Stimulated activated CD4-positive, alpha-beta T cell treated with anti-CD3 and anti-CD28 coated beads, Interleukin-4, amount 100 ng/mL, for 24 hours (primary cell): ENCODE measurements at regions not wholly inside any gene's neighbourhood (a gene's known extent, or its start where the extent isn't known, plus 50 kb on each side); places are given as distances from the start of the nearest gene placed in this dataset.
A peak's percentile ranks its signal among the peaks of the same experiment; 100 is the strongest.
"Not testable (repeated sequence)": the region's sequence is repeated elsewhere in the genome, so short reads cannot be mapped to it uniquely, and the experiment has no call there.

Experiments used
- DNase-seq: peaks from one replicate; pipeline ENCODE4 v3.0.0-alpha.2; 2020

DNA sequence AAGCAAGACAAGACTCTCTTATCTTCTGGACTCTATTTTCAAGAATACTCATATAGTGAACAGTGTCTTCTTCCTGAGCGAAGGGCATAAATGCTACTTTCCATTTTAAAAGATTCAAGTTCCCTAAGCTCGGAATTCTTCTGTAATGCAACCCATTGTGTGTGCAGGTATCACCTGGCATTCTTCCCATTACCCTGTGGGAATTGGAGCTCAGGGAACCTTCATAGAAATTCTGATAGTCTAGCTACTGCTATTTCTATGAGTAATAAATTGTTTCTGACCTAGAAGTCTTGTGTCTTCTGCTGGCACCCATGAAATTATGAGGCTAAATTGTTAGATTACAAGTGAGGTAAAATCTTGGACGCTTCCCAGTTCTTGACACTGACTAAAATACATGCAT, 324.1 kb upstream of the DIPK2B start:
- DNase-seq = no peak

GRCh38 chrX:45524296-45524695, 323.6 kb upstream of the DIPK2B start:
- no peak for DNase-seq

- no peak for DNase-seq
Measured at GRCh38 chrX:45518552-45518951, 317.9 kb upstream of the DIPK2B start.

- no peak for DNase-seq
Measured at GRCh38 chrX:45517090-45517973, 316.7 kb upstream of the DIPK2B start.

- DNase-seq = peak; percentile 48
Measured at GRCh38 chrX:45515262-45516215, 314.9 kb upstream of the DIPK2B start.

GRCh38 chrX:45513042-45513441, 312.4 kb upstream of the DIPK2B start:
- DNase-seq = no peak

GRCh38 chrX:45508454-45508853, 307.8 kb upstream of the DIPK2B start:
- DNase-seq = no peak

- no peak for DNase-seq
Measured at GRCh38 chrX:45506149-45506730, 305.6 kb upstream of the DIPK2B start.

DNA sequence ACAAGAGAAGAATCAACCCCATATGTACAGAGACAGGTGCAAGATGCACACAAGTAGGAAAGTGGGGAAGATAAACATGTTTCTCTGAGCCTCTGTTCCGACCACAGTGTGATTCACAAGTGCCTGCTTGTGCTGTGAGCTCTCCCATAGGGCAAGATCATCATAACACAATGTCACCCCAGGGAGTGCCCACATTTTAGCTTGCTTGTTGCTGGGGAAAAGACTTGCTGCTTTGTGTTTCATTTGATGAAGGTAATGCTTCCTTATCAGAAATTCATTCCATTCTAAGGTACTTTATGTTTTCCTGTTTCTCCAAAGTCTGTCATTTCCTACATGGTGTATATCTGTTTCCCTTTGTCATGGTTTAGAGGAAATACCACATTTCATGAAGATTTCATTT, 304.5 kb upstream of the DIPK2B start:
- no peak for DNase-seq

GRCh38 chrX:45503787-45504362, 303.2 kb upstream of the DIPK2B start:
- DNase-seq = not testable (repeated sequence)

GRCh38 chrX:45502396-45502795, 301.7 kb upstream of the DIPK2B start:
- no peak for DNase-seq

DNA sequence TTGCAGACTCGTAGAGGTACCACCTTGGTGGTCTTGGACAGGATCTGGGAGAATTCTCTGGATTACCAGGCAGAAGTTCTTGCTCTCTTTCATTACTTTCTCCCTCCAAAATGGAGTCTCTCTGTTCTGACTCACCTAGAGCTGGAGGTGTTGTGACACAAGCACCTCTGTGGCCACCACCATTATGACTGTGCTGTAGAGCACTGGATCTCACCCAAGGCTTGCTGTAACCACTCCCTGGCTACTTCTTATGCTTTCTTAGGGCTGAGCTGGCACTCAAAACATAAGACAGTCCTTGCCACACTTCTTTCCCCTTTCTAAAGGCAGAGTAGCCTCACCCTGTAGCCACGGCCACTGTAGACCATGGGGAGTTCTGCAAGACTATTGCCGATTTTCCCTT, 296.6 kb upstream of the DIPK2B start:
- DNase-seq = no peak

DNA sequence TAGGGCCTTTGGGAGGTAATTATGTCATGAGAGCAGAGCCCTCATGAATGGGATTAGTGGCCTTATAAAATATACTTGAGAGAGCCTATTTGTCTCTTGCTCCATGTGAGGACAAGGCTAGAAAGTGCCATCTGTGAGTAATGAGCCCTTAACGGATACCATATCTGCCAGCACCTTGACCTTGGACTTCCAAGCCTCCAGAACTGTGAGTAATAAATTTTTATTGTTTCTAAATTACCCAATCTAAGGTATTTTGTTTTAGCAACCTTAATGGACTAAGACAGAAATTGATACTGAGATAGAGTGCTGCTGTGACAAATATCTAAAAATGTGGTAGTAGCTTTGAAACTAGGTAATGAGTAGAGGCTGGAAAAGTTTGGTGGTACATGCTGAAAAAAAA, 285.0 kb upstream of the DIPK2B start:
- no peak for DNase-seq

- no peak for DNase-seq
Measured at GRCh38 chrX:45479835-45480422, 279.3 kb upstream of the DIPK2B start.

GRCh38 chrX:45479196-45479834, 278.6 kb upstream of the DIPK2B start:
- no peak for DNase-seq

GRCh38 chrX:45472968-45473367, 272.3 kb upstream of the DIPK2B start:
- no peak for DNase-seq

- not testable (repeated sequence) for DNase-seq
Measured at GRCh38 chrX:45467537-45467936, 266.9 kb upstream of the DIPK2B start.

GRCh38 chrX:45455732-45456131, 255.1 kb upstream of the DIPK2B start:
- not testable (repeated sequence) for DNase-seq

DNA sequence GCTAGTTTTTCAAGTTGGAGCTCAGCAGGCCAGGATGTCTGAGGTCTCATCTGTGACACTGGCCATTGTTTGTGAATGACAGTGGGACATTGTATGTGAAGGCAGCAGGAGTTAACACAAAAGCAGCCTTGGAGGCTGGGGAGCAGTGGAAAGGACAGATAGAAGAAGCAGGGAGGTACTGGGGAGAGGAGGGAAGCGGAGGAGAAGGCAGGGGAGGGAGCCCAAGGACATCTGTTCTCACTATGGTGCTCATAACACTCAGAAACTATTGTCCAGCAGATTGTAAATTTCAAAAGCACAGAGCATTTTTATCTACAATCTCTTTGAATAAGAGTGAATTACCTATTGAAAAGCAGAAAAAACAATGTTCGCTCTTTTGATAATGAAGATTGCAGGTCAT, 253.6 kb upstream of the DIPK2B start:
- no peak for DNase-seq

DNA sequence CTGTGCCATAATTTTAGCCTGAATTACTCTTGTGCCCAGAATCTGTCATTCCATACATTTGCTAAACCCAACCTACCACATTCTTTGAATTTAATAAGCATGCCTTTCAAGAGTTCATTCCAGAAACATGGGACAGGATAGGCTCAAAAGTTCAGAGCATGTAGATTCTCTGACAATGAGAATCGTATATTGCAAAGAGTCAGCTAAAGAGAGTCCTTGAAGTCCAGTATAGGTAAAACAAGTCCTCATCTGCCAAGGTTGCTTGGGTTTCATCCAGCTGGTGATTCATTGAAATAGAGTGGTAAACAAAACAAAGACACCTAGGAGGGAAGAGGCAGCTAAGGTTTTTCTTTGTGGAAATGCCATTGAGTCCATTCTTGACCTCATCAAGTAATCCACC, 249.3 kb upstream of the DIPK2B start:
- no peak for DNase-seq

DNA sequence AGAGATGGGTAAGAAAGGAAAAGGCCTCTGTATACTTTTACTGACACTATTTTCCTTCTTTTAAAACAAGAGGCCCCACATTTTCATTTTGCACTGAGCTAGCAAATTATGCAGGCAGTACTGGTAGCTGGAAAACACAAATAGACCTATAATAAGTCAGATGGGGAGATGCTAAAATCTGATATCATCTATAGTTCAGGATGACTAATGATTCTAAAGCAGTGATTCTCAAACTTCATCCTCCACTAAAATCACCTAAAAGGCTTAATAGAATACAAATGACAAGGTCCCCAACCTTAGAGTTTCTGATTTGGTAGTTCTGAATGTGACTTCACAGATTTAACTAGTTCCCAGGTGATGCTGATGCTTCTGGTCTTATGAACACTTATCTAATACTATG, 247.3 kb upstream of the DIPK2B start:
- no peak for DNase-seq

GRCh38 chrX:45447331-45447730, 246.7 kb upstream of the DIPK2B start:
- no peak for DNase-seq
